Esophagus squamous epithelium (tissue), 4 donors: ENCODE measurements at regions not wholly inside any gene's neighbourhood (a gene's known extent, or its start where the extent isn't known, plus 50 kb on each side); places are given as distances from the start of the nearest gene placed in this dataset.

Source experiments
- POLR2A ChIP-seq, 4 donors: fragments of 450-650 bp; IDR thresholded peaks; one replicate each; pipeline ENCODE4 v1.6.1; 2017; ENCODE audit warnings: antibody characterized with exemption in 4 of 4, mild to moderate bottlenecking in 4 of 4, moderate library complexity in 3 of 4
- TF ChIP-seq, protein P1 (sequence below), 6 experiments: fragments of 450-650 bp in 4 of 6; fragments of 200-600 bp in 2 of 6; sonication (generic) in 2 of 6; IDR thresholded peaks; one replicate each; pipeline ENCODE4 v1.5.1; 2016 to 2019; ENCODE audit warnings: antibody characterized with exemption in 6 of 6, mild to moderate bottlenecking in 4 of 6, moderate library complexity in 4 of 6

DNA sequence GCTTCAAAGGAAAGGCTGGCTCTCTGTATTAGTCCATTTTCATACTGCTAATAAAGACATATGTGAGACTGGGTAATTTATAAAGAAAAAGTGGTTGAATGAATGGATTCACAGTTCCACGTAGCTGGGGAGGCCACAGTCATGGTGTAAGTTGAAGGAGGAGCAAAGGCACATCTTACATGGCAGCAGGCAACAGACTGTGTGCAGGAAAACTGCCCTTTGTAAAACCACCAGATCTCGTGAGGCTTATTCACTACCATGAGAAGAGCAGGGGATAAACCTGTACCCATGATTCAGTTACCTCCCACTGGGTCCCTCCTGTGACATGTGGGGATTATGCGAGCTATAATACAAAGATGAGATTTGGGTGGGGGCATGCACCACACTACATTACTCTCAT is 1486.6 kb downstream of the PCDH7 start:
- TF ChIP-seq, protein P1, sequence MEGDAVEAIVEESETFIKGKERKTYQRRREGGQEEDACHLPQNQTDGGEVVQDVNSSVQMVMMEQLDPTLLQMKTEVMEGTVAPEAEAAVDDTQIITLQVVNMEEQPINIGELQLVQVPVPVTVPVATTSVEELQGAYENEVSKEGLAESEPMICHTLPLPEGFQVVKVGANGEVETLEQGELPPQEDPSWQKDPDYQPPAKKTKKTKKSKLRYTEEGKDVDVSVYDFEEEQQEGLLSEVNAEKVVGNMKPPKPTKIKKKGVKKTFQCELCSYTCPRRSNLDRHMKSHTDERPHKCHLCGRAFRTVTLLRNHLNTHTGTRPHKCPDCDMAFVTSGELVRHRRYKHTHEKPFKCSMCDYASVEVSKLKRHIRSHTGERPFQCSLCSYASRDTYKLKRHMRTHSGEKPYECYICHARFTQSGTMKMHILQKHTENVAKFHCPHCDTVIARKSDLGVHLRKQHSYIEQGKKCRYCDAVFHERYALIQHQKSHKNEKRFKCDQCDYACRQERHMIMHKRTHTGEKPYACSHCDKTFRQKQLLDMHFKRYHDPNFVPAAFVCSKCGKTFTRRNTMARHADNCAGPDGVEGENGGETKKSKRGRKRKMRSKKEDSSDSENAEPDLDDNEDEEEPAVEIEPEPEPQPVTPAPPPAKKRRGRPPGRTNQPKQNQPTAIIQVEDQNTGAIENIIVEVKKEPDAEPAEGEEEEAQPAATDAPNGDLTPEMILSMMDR (IDR thresholded peaks at IDR 0.05), result no peak
- TF ChIP-seq POLR2A (IDR thresholded peaks at IDR 0.05), result no peak
